ENCODE measurements at regions not wholly inside any gene's neighbourhood (a gene's known extent, or its start where the extent isn't known, plus 50 kb on each side); places are given as distances from the start of the nearest gene placed in this dataset.

DNA sequence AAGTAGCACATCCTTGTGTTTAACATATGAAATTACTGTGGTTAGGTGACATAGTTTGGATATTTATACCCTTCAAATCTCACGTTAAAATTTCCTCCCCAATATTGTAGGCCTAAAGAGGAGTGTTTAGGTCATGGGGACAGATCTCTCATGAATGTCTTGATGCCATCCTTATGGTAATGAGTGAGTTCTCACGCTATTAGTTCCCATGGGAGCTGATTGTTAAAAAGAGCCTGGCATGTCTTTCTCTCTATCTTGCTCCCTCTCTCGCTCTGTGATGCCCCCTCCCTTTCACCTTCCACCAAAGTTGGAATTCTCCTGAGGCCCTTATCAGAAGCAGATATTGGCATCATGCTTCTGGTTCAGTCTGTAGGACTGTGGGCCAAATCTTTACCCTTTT, 660.1 kb downstream of the ADCYAP1 start:
- DNase-seq (no peak), ATAC-seq (no peak)

DNA sequence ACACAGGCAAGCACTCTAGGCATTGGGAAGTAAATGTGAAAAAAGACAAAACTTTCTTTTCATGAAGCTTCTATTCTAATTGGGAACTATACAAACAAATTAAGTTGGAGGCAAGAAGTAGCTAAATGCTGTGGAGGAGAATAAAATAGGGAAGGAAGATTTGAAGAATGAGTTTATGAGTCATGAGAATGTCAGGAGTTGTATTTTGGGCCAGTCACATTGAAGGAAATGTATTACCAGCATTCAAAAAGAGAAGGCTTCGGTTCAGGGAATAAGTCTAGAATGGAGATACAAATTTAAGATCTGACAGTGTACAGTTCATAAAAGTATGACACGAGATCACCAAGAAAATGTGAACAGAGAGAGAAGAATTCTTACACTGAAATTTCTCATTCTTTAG, 666.5 kb downstream of the ADCYAP1 start:
- no peak for ATAC-seq
- no peak for DNase-seq

DNA sequence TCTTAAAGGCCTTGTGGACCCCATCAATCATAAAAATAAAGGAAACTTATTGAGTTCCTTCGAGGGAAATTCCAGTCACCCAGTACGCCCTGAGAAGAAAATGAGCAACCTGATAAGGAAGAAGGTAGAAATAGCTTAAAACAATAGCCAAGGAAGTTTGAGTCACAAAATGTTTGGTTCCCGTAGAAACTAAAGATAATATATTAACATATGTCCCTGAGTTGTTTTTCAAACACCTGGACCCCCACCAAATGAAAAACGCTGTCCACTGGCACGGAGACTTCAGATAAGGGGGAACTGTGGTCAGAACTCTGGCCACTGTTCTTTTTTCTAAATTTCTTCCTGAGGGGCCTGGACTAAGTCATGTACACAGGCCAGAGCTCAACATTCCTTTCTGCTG, 669.1 kb downstream of the ADCYAP1 start:
- no peak for ATAC-seq

DNA sequence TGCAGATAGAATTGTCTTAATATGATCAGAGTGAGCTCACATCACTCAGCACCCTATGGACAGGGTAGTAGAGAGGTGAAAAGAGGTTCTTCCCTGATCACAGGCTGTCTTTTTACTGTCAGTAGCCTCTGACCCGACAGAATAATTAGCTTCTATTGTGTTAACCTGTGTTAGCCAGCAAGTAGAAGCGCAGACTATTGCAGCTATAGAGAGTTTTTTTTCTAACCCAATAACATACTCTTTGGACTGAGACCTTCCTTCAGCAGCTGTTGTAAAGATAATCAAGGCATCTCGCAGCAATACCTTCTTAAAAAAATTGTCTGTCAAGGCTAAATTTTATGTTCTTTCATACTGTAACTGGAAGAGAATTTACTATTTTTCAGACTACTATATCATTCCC, 670.4 kb downstream of the ADCYAP1 start:
- ATAC-seq, result no peak
- DNase-seq, result no peak

More for the DNA sequence above, 669.1 kb downstream of the ADCYAP1 start:
- no peak for DNase-seq

DNA sequence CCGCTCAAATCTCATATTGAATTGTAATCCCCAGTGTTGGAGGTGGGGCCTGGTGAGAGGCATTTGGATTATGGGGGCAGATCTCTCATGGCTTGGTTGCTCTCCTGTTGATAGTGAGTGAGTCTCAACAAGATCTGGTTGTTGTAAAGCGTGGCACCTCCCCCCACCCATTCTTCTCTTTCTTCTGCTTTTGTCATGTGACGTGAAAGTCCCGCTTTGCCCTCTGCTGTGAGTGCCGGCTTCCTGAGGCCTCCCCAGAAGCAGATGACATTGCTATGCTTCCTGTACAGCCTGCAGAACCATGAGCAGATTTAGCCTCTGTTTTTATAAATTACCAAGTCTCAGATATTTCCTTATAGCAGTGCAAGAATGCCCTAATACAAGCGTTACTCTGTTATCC, 673.8 kb downstream of the ADCYAP1 start:
- DNase-seq (no peak), ATAC-seq (no peak)

DNA sequence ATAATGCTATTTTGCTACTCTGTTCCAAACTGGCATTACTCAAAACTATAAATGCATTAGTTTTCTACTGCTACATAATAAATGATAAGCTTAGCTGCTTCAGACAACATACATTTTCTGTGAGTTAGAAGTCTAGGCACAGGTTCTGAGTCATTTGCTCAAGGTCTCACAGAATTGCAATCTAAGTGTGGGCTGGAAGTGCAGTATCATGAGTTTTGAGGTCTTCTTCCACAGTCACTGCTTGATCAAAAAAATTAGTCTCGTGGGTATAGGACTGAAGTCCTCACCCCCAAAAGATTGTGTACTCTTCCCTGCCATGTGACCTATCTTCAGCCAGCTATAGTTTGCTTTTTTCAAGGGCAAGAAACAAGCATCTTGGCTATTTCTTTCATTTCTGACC, 676.9 kb downstream of the ADCYAP1 start:
- ATAC-seq (no peak), DNase-seq (no peak)

DNA sequence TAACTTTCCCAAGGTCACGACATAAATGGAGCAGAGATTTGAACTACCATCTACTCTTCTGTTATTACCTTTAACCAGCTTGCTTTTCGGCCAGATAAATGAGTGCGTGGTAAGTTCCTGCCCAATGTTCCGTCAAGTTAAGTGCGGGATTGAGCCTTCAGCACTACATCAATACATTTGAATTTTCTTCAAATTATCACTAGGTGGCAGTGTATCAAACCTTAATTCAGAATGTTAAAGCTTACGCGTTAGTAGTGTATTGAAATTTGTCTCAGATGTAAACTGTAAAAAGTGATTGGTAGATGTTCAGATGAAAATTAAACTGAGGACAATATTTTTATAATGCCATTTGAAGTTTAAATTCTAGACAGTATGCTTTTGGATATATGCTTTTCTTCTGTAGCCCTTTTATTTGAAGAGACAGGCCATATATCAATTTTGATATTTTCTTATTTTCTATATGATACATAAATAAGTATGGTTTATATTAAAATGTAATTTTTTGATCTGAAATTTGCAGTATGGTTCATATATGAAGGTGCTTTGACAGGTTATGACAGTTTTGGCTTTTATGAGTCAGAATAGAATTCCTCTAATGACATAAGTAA, 681.3 kb downstream of the ADCYAP1 start:
- ATAC-seq, result no peak
- no peak for DNase-seq

DNA sequence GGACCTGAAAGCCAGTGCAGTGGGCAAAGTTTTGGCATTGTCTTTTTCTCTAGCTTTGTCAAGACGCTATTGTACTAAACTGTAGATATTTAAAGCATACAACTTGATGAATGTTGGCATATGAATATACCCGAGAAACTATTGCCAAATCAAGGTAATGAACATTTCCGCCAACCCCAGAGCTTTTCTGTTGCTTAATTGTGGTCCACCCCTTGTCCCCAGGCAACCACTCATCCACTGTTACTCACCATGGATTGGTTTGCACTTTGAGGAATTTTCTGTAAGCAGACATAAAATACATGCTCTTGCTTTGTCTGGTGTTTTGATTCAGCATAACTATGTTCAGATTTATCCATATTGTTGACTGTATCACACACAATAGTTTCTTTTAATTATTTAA, 688.4 kb downstream of the ADCYAP1 start:
- ATAC-seq, result no peak
- DNase-seq, result no peak

DNA sequence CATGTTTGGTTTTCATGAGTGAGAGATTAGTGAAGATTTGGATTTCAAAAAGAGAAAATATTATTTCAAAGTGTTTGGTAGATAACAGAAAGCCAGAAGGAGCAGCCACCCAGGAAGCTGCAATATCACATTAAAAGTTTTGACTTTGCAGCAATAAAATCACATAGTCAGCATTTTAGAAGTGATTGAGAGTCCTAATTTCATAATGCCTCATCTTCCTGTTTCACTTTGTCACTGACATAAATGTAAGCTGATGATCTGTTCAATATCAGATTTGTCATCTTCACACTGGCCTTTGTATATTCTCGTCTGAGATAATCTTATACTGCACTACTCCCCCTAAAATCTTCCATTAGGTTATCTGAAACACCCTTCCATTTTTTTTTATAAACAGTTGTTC, 690.5 kb downstream of the ADCYAP1 start:
- DNase-seq (no peak), ATAC-seq (no peak)

DNA sequence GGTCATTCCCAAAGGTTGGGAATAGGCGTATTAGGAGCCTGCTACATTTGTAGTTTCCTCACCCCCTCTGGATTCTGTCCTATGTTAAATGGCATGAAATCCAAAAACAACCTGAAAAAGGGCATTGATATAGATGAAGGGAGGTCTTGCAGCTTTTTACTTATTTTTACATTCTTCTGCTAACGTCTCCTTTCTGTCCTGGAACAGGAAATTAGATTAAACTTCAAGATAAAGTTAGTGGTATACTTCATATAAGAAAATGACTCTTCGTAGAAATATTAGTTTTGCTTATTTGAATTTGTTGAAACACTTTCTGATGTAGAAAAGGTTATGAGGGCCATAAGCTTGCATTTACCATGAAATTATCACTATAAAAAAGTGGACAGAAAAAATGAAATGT, 694.5 kb downstream of the ADCYAP1 start:
- no peak for DNase-seq

DNA sequence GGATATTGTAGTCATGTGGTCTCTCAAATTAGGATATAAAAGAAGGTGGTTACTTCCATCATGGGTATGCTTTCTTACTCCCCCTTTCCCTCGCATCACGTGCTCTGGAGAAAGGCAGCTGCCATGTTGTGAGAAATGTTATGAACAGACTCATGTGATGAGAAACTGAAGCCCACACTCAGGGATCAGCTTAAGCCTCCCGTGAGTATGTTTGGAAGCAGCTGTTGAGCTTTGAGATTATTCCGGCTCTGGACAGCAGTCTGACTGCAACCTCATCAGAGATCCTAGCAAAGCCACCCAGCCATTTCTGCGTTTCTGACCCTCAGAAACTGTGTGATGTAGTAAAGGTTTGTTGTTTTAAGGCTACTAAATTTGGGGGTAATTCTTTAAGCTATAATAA, 700.1 kb downstream of the ADCYAP1 start:
- DNase-seq (no peak), ATAC-seq (no peak)

More for the DNA sequence above, 694.5 kb downstream of the ADCYAP1 start:
- ATAC-seq, result no peak

DNA sequence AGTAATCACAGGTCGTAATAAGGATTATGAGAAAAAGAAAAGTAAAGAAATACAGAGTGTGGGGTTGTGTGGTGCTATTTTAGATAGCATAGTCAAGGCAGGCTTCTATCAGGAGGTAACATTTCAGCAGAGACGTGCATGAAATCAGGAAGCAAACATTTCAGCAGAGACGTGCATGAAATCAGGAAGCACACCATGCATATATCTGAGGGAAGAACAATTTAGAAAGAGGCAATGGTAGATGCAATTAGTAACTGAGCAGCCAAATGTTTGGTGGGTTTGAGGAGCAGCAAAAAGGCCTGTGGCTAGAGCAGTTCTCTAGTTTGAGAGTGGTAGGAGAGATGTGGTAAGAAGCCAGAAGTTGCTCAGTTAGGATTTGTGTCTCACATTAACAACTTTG, 713.7 kb downstream of the ADCYAP1 start:
- no peak for ATAC-seq
- DNase-seq, result no peak

DNA sequence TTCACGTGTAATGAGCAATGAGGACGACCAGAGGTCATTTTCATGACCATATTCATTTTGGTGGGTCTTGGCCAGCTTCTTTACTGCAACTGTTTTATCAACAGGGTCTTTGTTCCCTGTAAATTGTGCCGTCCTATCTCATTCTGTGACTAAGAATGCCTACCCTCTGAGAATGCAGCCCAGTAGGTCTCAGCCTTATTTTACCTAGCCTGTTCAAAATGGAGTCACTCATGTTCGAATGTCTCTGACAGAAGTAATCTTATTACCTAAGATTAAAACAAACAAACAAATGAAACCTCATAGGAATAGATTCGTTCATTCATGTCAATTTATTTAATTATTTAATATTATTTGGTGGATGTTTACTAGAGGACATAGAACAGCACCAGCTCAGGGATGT, 714.8 kb downstream of the ADCYAP1 start:
- DNase-seq (no peak), ATAC-seq (no peak)

DNA sequence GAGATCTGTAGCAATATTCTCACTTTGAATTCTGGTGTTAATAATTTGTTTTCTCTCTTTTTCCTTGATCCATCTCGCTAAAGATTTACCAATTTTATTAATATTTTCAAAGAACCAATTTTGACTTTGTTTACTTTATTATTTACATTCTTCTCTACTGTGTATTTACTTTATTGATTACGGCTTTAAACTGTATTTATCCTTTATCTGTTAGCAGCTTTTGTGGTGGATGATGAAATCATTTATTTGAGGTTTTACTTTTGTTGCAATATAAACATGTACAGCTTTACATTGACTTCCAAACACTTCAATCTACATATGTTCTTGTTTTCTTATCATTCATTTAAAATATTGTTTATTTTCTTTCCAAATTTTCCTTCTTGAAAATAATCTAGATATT, 719.9 kb downstream of the ADCYAP1 start:
- no peak for DNase-seq
- ATAC-seq, result no peak

DNA sequence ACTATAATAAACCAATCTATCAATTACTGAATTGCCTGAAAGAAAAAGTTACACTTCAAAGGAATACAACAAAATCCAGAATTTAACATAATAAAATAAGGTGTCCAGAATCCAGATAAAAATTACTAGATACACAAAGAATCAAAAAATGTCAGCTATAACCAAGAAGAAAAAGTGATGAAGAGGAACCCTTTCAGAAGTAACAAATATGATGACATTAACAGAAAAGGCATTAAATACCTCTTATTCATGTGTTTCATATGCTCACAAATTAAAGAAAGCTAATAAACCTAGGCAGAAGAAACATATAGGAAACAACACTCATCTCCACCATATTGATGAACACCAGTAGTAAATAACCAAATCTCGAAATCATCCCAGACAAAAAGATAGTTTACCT, 722.8 kb downstream of the ADCYAP1 start:
- DNase-seq, result no peak
- no peak for ATAC-seq

DNA sequence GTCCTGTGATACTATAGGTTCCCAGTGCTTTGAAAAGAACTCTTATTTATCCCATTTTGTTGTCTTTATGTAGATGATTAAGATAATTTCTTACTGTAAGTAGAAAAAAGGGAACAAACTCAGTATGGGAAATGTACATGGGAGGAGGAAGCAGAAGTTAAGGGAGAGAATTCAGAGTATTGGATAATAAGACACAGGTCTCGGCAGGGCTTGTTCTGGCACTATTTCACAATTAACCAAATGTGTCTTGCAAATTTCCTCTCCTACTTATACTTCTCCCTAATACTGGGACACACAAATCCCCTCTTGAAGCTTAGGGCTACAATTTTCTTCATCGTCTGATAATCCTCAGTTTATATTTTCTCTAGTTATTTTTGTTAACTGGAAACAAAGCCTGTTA, 744.0 kb downstream of the ADCYAP1 start:
- no peak for ATAC-seq
- DNase-seq, result no peak

DNA sequence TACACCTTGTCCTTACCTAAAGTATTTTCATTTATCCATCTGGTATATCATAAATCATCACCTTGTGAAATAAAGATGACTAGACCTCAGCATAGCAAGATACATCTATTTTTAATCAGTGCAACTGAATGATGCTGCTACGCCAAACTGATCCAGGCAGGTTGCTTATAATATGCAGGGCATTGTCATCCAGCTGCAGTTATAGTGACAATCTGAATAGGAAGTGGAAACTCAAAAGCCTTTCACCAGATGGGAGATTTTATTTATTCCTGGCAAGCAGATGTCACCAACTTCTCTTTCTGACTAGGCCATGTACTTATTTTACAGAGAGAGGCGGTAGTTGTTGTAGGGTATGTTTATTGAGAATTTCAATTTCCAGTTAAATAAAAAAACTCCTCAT, 747.3 kb downstream of the ADCYAP1 start:
- no peak for ATAC-seq

DNA sequence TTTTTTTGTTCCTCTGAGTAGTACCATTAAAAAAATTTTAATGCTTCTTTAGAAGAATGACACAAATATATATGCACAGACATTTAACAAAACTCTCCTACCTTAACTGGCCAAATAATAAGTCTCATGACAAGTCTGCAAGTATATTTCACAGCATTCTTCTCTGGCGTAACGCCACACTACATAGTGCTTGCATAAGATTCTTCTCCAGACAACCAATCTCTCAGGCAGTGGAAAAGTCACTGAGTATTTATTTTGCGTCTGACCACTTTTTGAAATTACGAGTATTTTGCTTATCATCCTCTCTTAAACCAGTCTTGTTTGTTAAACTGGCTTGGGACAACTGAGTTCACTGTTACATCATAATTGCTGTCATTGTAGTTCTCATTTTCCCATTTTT, 749.2 kb downstream of the ADCYAP1 start:
- ATAC-seq, result no peak
- no peak for DNase-seq

More for the DNA sequence above, 747.3 kb downstream of the ADCYAP1 start:
- DNase-seq, result no peak

DNA sequence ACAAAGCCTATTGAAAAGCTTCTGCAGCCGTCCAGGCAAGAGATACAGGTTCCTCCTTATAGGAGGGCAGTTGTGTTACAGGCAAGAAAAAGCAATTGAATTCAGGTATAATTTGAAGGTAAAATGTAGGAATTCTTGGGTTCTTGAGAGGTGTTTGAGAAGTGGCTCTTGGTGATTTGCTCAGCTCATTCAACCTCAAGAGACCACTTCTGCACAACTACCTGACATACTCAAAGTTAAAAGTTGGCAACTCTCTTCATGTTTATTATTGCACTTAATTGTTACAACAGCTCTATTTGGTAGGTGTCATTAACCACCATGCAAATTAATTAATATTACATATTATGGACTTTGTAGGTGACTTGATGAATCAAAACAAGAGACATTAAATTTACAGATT, 753.2 kb downstream of the ADCYAP1 start:
- ATAC-seq (no peak), DNase-seq (no peak)

DNA sequence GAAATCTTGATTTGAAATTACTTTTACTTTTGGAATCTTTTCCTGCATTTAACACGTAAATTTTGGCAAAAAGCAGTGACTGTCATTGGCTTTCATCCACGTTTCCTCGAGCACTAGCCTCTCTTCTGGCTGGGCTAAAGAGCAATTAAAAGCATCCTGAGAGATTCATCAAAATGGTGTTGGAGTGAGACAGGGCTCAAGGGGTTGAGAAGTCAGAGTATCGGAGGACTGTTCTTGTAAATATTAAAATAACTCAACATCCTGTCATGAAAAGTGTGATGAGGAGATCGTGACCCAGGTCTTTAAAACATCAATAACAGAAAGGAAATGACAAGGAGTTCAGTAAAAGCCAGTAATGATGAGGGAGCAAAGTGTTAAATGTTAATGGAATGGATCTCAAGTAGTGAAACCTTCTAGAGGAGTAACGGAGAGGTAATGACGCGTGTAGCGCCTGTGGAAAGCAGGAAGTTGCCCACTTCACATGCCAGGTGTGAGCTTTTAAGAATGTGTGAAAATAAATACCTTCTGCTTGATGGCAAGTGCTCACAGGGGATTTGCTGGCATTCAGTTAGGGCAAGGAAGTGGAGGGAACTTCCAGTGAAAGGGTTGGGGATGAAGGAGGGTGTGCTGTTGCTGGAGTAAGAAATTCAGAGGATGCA, 754.4 kb downstream of the ADCYAP1 start:
- DNase-seq (no peak), ATAC-seq (no peak)

DNA sequence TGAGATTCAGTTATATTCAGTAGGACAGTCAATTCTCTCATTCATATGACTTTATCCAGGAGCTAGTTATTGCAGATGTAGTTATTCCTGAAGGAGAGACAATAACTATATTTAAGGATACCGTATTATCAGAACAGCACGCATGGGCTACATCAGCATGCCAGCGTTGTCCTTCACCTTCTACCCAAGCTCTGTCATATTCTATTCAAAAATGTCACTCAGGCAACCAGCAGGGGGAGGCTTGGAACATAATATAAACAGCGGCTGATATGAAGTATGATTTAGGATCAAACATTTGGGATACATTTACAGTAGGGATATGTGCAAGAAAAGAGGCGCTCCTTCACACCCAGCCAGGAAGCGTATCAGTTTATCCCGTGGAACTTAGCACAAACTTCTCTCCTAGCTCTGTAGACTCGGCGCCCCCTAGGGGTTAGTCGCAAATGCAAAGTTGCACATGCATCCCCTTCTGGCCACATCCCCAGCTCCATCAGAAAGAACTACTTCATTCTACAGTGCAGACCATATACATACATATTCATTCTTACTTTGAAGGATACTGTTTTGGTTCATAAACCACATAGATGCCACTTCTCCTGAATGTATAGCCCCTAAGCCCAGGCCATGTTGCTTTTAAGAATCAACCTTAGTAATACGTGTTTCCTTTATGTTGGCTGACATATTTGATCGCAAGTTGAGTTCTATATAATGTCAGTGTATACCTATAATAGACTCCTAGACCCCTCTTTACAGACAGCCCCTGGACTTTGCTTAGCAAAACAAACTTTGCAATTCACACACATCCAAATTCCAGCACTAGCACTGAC, 759.4 kb downstream of the ADCYAP1 start:
- no peak for ATAC-seq

DNA sequence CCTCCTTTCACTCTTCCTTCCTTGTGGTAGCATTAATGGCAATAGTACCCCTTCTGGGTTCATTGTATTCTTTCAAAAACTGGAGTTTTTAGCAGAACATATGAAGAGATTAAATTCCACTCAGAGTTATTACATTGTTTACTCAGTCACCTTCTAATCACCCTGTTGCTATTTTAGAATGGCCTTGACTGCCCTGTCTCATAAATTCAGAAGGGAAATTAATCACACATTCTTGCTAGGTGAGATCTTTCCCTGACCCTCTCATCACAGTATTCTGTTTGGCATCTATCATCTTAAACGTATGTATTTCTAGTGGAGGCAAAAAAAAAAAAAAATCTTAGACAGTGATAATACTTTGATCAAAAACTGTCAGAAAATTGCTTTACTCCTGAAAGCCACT, 760.4 kb downstream of the ADCYAP1 start:
- DNase-seq, result no peak
- no peak for ATAC-seq

More for the DNA sequence above, 759.4 kb downstream of the ADCYAP1 start:
- DNase-seq, result peak; percentile 48

DNA sequence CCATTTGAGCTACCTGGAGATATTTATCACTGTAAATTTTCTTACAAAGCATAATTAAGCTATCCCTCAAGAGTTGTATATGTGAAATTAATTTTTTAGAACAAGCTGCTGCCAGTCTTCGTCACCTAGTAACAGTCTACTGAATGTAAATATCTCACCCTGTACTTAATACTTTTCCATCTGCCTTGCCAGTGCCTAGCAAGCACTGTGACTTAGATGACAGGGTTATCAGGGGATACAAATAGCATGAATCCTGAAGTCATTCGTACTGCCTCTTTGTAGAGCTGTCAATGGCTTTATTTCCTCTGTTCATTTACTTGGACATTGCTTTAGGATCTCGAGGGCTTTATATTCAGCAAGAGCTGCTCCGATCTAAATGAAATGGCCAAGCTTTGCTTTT, 763.6 kb downstream of the ADCYAP1 start:
- ATAC-seq (no peak), DNase-seq (no peak)

Measured in stimulated activated naive CD8-positive, alpha-beta T cell treated with anti-CD3 and anti-CD28 coated beads, Interleukin-15, Interleukin-2, amounts not matched to agents 100 U/mL and 50 U/mL, for 24 hours (primary cell).